Colonic mucosa (tissue), 4 donors: ENCODE measurements at regions not wholly inside any gene's neighbourhood (a gene's known extent, or its start where the extent isn't known, plus 50 kb on each side); places are given as distances from the start of the nearest gene placed in this dataset.

Experiments used
- DNase-seq: peaks from one replicate; pipeline ENCODE4 v3.0.0-alpha.2; 2020
- H3K27ac ChIP-seq: fragments of 200-600 bp; one replicate; pipeline ENCODE4 v1.8.0; 2021
- H3K27me3 ChIP-seq: fragments of 200-600 bp; one replicate; pipeline ENCODE4 v1.8.0; 2021
- H3K36me3 ChIP-seq: fragments of 200-600 bp; one replicate; pipeline ENCODE4 v1.8.0; 2021
- H3K4me1 ChIP-seq: fragments of 200-600 bp; one replicate; pipeline ENCODE4 v1.8.0; 2021; ENCODE audit warnings: mild to moderate bottlenecking
- H3K4me3 ChIP-seq: fragments of 200-600 bp; one replicate; pipeline ENCODE4 v1.8.0; 2021
- H3K9ac ChIP-seq, 2 donors: one replicate each; pipeline ENCODE4 v1.7.0; 2013; ENCODE audit warnings: control low read depth in 2 of 2, low read depth in 2 of 2, low read length in 2 of 2
- H3K9me3 ChIP-seq: fragments of 200-600 bp; one replicate; pipeline ENCODE4 v1.8.0; 2021
- intact Hi-C: fragments of 100-400 bp; cut with DNase I; formaldehyde crosslinking; loops from one replicate; pipeline ENCODE4 v1.14.1; 2022
- TF ChIP-seq, protein P1 (sequence below): fragments of 200-600 bp; IDR thresholded peaks from one replicate; pipeline ENCODE4 v1.8.0; 2022; ENCODE audit warnings: antibody characterized with exemption, mild to moderate bottlenecking
- donor health status: healthy.
- donor health status: DM: no; HTN: no; CAD: no.
- donor health status: DM: no; HTN: no; CAD: no.

DNA sequence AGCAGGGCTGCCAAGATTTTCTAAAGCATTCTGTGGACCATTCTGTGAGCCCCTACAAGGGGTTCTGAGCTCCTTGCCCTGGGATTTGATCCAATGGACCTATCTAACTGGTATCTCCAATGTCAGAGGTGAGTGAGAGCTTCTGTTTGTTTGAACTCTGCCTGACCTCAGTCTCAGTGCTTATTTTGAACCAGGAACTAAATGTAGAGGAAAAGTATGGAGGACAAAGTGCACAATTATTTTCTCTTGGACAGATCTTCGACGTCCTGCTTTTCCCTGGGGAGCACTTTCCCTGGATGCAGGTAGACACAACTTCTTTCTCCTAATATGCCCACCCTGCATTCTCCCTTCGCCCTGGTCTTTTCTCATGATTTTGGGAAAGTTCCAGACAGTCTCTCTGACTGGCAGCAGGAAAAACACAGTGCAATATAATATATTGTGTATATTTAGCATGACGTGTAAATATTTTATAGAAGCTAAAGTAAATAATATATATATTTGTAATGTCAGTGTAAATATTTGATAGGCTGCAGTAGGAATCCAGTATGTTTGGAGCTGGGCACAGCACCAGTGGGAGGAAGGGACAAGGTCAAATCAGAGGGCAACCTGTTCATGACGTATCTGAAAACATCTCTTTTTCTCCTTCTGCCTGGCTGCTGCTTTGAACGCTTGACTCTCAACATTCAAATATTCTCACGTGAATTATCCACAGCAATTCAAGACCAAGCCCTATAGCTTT lies 184.0 kb upstream of the LYZL1 start:
- Histone ChIP-seq H3K9ac (no peak overlapping the region), H3K4me3 (no peak overlapping the region), H3K9me3 (no peaks in the 10 kb centered on the region), H3K27ac (no peak overlapping the region), H3K27me3 (no peaks in the 10 kb centered on the region), H3K4me1 (no peaks in the 10 kb centered on the region), H3K36me3 (no peaks in the 10 kb centered on the region)
- TF ChIP-seq, protein P1, sequence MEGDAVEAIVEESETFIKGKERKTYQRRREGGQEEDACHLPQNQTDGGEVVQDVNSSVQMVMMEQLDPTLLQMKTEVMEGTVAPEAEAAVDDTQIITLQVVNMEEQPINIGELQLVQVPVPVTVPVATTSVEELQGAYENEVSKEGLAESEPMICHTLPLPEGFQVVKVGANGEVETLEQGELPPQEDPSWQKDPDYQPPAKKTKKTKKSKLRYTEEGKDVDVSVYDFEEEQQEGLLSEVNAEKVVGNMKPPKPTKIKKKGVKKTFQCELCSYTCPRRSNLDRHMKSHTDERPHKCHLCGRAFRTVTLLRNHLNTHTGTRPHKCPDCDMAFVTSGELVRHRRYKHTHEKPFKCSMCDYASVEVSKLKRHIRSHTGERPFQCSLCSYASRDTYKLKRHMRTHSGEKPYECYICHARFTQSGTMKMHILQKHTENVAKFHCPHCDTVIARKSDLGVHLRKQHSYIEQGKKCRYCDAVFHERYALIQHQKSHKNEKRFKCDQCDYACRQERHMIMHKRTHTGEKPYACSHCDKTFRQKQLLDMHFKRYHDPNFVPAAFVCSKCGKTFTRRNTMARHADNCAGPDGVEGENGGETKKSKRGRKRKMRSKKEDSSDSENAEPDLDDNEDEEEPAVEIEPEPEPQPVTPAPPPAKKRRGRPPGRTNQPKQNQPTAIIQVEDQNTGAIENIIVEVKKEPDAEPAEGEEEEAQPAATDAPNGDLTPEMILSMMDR: no peak
- intact Hi-C loops: no loop called here
- peak; percentile 57 for DNase-seq

DNA sequence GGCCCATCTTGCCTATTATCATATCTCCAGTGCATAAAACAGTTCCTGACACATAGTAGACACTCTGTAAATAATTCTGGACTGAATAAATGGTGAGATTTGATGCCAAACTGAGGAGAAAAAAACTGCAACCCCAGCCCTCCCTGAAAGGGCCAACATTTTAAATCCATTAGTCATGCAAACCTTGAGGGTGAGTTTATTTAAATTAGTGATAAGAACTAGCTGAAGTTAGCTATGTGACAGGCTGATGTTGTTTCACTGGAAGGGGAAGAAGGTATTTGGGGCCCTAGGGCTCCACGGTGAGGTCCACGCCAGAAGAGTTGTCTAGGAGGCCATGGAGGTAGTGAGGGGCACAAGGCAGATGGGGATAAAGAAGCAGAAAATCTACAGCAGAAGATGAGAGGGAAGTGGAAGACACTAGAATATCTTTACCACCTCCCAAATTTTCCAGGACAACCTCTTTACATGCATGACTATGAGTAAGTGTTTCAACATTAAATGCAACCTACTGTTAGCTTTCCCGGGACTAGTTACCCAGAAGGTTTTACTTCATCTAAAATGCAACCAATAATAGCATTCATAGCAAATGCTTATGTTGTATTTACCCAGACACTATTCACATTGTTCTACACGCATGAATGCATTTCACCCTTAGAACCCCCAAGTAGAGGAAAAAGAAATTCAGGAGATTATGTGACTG lies 183.2 kb upstream of the LYZL1 start:
- no peak overlapping the region for H3K4me3 ChIP-seq
- no peaks in the 10 kb centered on the region for H3K27me3 ChIP-seq
- no peaks in the 10 kb centered on the region for H3K9me3 ChIP-seq
- H3K36me3 ChIP-seq: no peaks in the 10 kb centered on the region
- H3K9ac ChIP-seq: no peak overlapping the region
- no peak overlapping the region for H3K27ac ChIP-seq
- H3K4me1 ChIP-seq: no peaks in the 10 kb centered on the region
- TF ChIP-seq, protein P1: no peak
- intact Hi-C loops: no loop called here
- no peak for DNase-seq

DNA sequence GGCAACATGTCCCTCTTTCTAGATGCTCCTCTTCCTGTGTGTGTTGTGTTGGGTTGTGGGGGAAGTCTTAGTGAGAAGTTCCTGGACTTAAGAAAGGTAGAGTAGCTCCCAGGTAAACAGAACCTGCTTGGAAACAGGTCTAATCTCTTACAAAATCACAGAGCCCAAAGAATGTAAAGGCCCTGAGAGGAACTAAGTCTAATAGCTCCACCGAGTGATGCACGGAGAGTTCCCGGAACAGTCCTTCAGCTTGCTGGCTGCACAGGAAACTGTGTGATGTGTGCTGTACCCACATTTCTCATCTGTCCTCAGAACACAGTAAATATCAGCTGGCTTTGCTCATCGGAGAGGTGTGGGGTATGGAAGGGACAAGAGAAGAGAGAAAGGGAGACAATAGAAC lies 182.6 kb upstream of the LYZL1 start:
- no peak overlapping the region for H3K9ac ChIP-seq
- TF ChIP-seq, protein P1: no peak
- DNase-seq: no peak
- H3K27ac ChIP-seq: no peak overlapping the region
- intact Hi-C loops: no loop called here
- H3K9me3 ChIP-seq: no peaks in the 10 kb centered on the region
- no peaks in the 10 kb centered on the region for H3K4me1 ChIP-seq
- no peaks in the 10 kb centered on the region for H3K36me3 ChIP-seq
- H3K27me3 ChIP-seq: no peaks in the 10 kb centered on the region
- no peak overlapping the region for H3K4me3 ChIP-seq

DNA sequence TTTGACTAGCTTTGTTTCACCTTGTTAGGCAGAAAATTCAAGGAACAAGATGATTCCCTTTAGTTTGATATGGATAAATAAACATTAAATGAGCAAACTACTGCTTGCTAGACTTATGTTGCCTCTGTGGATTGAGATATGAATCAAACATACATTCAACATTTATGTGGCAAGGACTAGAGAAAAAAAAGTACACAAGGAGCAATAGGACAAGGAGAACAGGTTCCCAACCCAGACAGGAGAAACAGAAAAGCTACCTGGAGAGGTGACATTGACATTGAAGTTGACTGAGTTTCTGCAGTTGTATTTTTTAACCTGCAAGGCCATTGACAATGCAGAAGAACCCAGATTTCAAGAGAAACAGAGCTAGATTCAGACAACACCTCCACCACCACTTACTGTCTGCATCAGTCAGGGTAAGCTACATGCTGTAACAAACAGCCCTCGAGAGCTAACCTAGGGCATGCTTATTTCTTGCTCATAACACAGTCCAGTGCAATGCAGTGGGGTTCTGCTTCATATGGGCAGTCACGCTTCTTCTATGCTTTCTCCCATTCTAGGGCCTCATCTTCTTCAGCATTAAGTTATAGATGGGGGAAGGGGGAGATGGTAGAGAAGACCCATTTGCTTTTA lies 180.9 kb upstream of the LYZL1 start:
- Histone ChIP-seq H3K27ac (no peak overlapping the region), H3K4me1 (no peaks in the 10 kb centered on the region), H3K4me3 (no peak overlapping the region), H3K9me3 (no peaks in the 10 kb centered on the region), H3K27me3 (no peaks in the 10 kb centered on the region), H3K9ac (no peak overlapping the region), H3K36me3 (no peaks in the 10 kb centered on the region)
- intact Hi-C loops: no loop called here
- TF ChIP-seq, protein P1: no peak
- no peak for DNase-seq

DNA sequence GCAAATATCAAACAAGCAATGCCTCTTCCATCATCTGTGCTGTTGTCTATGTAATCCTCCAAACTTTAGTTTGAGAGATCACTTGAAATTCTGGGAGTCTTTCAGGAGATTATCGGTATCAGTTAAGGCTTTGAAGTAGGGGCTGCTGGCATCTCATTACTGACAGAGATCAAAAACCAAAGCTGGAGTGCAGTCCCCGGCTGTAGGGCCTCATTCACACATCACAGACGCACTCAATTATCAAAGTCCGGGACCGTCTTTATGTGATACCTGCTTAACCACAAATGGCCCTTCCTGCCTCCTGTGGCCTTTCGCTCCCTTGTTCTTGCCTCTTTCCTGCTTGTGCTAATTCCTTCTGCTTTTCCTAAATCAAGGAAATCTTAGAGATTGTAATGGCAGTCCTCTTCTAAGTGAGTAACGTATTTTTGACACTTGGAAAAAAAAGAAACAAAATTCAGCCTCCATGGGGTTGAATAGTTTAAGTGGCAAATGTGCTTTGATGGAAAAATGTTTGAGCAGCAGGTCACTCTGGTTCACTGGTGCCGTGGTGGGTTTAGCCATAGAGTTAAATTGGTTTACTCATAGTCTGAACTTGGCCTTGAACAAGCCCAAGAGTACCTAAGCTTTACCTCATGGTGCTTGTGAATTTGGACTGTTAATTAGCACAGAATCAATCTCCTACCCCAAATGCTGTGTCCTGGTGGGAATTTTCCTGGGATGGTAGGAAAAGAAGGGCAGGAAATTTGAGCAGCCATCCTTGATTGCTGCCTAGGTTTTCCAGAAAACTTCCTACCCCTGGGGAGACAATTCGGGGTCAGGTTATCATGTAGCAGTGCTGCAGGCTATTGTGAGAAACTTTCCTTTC lies 178.9 kb upstream of the LYZL1 start:
- no peaks in the 10 kb centered on the region for H3K36me3 ChIP-seq
- H3K9me3 ChIP-seq: no peaks in the 10 kb centered on the region
- no peak for DNase-seq
- H3K4me3 ChIP-seq: no peak overlapping the region
- TF ChIP-seq, protein P1: no peak
- H3K4me1 ChIP-seq: no peaks in the 10 kb centered on the region
- intact Hi-C loops: no loop called here
- H3K27ac ChIP-seq: no peak overlapping the region
- H3K9ac ChIP-seq: no peak overlapping the region
- H3K27me3 ChIP-seq: no peaks in the 10 kb centered on the region
